ENCODE measurements at regions not wholly inside any gene's neighbourhood (a gene's known extent, or its start where the extent isn't known, plus 50 kb on each side); places are given as distances from the start of the nearest gene placed in this dataset.

DNA sequence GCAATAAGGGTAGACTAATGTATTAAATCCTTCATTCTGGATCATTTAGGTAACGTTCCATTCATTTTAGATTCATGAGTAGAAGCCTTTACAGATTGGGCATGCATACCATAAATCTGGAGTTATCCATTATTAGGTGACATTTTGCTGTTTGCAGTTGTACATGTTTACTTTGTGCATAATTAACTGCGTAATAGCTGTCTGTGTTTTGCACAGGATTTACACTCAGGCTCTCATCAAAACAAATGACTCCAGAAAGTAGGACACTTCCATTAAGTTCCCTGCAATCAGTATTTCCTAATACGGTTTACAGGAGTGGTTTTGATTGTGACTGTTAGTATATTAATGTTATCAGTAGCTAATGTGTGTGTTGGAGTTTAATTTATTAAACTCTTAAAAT is 997.4 kb downstream of the HACE1 start:
- TF ChIP-seq HDGF (IDR thresholded peaks at IDR 0.05; ENCODE audit: borderline replicate concordance) (no peak), SP1 (IDR thresholded peaks at IDR 0.05) (no peak), SUZ12 (IDR thresholded peaks at IDR 0.05) (no peak), CTBP1 (IDR thresholded peaks at IDR 0.05; ENCODE audit: borderline replicate concordance) (no peak), FOXM1 (IDR thresholded peaks at IDR 0.05; ENCODE audit: borderline replicate concordance) (no peak)
